ENCODE measurements at regions not wholly inside any gene's neighbourhood (a gene's known extent, or its start where the extent isn't known, plus 50 kb on each side); places are given as distances from the start of the nearest gene placed in this dataset.

- TF ChIP-seq CTCF (IDR thresholded peaks at IDR 0.05; ENCODE audit: low read depth, low read length, poor library complexity, severe bottlenecking): no peak
- no peak for TF ChIP-seq EZH2phosphoT487 (IDR thresholded peaks at IDR 0.05; ENCODE audit: borderline replicate concordance, low read length)
Measured at GRCh38 chr6:88295663-88296062, 129.5 kb upstream of the CNR1 start.

Data from DOHH2 (cell line).